Activated CD4-positive, alpha-beta memory T cell treated with anti-CD3 and anti-CD28 coated beads, Interleukin-2, amount 10 ng/mL, durations not matched to agents 7 days and 5 days (primary cell): ENCODE measurements at regions not wholly inside any gene's neighbourhood (a gene's known extent, or its start where the extent isn't known, plus 50 kb on each side); places are given as distances from the start of the nearest gene placed in this dataset.

Experiments used
- CTCF ChIA-PET: fragments of 350-600 bp; sonication (Branson Sonifier 250); formaldehyde crosslinking; loops from one replicate; lab custom pipeline; 2021; ENCODE audit warnings: antibody characterized with exemption, inconsistent platforms; lab: Charles Lee
- POLR2A ChIA-PET: fragments of 350-600 bp; sonication (Branson Sonifier 250); formaldehyde crosslinking; loops from one replicate; lab custom pipeline; 2021; ENCODE audit warnings: antibody characterized with exemption; lab: Charles Lee
- DNase-seq: peaks from one replicate; pipeline ENCODE4 v3.0.0-alpha.2; 2020
- H3K27ac Mint-ChIP-seq: one replicate; pipeline ENCODE4 v1.8.0; 2021; ENCODE audit warnings: mild to moderate bottlenecking, mixed read lengths
- H3K27me3 Mint-ChIP-seq: one replicate; pipeline ENCODE4 v1.8.0; 2021; ENCODE audit warnings: mixed read lengths
- H3K36me3 Mint-ChIP-seq: one replicate; pipeline ENCODE4 v1.8.0; 2021; ENCODE audit warnings: low read depth, mixed read lengths
- H3K4me1 Mint-ChIP-seq: one replicate; pipeline ENCODE4 v1.8.0; 2021; ENCODE audit warnings: mixed read lengths
- H3K4me3 Mint-ChIP-seq: one replicate; pipeline ENCODE4 v1.8.0; 2021; ENCODE audit warnings: mild to moderate bottlenecking, mixed read lengths
- H3K9me3 Mint-ChIP-seq: one replicate; pipeline ENCODE4 v1.8.0; 2021; ENCODE audit warnings: mixed read lengths

DNA sequence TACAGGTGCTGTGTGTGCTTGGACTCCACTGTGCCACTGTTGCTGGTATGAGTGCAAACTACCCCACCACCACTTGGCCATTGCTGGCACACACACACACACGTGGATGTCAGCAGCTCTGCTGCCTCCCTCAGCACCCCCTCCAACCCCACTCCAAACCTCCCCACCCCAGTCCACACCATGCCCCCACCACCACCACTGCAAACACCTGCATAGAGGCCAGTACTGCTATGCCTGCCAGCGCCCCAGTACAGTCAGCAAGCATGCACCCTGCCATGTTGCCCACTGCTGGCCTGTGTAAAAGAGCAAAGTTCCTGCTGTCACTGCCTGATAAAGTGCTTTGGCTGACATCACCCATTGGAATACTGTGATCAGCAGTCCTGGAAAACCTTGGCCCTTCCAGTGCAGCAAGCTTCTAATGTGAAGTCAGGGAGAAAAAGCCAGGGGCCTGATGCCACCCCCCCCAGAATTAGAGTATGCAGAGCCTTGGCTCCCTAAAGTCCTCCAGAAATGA is 519.2 kb upstream of the PCDH15 start:
- Mint-ChIP-seq H3K27ac (no peak overlapping the region), H3K9me3 (peaks cover 22% of the 10 kb centered on the region), H3K27me3 (no peaks in the 10 kb centered on the region), H3K36me3 (no peaks in the 10 kb centered on the region), H3K4me3 (no peak overlapping the region), H3K4me1 (no peaks in the 10 kb centered on the region)
- CTCF ChIA-PET, result no interaction called here
- no peak for DNase-seq
- POLR2A ChIA-PET, result no interaction called here

DNA sequence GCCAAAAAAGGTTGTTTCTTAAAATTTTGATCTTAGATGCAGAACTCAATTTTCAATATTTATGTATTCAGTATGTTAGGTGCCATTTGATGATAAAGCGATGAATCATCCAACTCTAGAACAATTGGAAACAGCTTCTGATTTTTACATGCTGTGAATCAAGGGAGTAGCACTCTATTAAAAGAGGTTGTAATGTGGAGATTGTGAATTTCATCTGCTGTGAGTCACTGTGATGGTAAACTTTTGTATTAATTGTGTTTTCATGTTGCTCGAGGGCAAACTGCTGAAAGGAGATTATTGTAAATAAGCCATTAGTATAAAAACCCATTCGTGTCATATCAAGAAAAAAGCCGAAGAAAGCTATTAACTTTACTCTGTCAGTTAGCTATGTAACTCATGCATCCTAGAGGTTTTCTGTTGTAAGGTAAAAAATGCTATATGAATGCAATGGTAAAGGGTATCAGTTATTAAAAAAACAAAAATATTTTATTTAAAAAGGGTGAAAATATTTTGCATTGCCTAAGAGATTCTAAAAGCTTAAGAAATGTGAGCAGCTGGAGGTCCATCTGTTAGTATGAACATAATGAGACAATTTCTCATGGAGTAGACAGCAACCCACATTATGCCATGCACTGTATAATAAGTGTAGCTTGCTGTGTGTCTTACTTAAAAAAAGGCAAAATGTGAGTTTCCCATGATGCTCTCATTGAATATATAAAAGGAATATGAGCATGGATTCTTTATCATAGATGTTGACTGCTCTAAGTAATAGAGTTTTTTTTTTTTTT is 511.0 kb upstream of the PCDH15 start:
- ChIA-PET POLR2A (no interaction called here), CTCF (no interaction called here)
- DNase-seq, result no peak
- Mint-ChIP-seq H3K36me3 (no peaks in the 10 kb centered on the region), H3K9me3 (no peaks in the 10 kb centered on the region), H3K27me3 (no peaks in the 10 kb centered on the region), H3K4me1 (no peaks in the 10 kb centered on the region), H3K27ac (no peak overlapping the region), H3K4me3 (no peak overlapping the region)

DNA sequence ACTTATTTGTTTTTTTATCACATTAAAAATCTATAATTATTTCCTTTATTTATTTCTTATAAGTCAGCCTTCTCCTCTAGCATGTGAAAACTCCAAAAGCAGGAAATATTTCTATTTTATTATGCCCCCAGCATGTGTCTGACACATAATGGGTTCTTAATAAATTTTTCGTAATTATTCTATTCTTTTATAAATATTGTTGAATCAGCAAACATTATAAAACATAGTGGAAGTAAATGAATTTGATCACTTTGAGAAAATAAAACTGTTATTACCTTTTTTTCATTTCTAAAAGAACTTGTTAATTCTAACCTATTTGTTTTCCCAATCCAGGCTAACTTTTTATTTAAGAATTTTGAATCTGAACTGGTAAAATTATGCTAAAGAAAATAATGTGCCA is 509.1 kb upstream of the PCDH15 start:
- Mint-ChIP-seq H3K27me3 (no peaks in the 10 kb centered on the region), H3K9me3 (no peaks in the 10 kb centered on the region), H3K27ac (no peak overlapping the region), H3K36me3 (no peaks in the 10 kb centered on the region), H3K4me1 (no peaks in the 10 kb centered on the region), H3K4me3 (no peak overlapping the region)
- POLR2A ChIA-PET, result no interaction called here
- no peak for DNase-seq
- CTCF ChIA-PET, result no interaction called here

- CTCF ChIA-PET, result no interaction called here
These were observed 504.3 kb upstream of the PCDH15 start for GRCh38 chr10:55305285-55305684.

DNA sequence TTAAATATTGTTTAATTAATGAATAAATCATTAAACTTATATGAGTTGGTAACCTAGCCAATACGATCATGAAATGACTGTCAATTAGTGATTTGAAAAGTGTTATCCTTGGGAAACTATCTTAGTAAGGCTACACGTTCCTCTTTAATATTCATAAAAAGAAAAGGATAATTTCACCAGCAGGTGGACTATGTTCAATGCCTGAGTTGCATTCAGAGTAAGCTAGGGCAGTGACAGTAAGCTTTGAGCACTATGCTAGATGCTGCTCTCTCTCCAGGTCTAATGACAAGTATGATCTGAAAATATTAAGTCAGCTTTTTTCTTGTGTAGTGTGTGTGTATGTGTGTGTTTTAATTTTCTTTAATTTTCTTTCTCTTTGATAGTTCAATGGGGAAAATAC is 486.3 kb upstream of the PCDH15 start:
- DNase-seq, result no peak
- Mint-ChIP-seq H3K27ac (no peak overlapping the region), H3K4me1 (no peaks in the 10 kb centered on the region), H3K36me3 (no peaks in the 10 kb centered on the region), H3K4me3 (no peak overlapping the region), H3K9me3 (peaks cover 14% of the 10 kb centered on the region), H3K27me3 (no peaks in the 10 kb centered on the region)
- CTCF ChIA-PET, result no interaction called here
- POLR2A ChIA-PET, result no interaction called here

More at GRCh38 chr10:55305285-55305684, 504.3 kb upstream of the PCDH15 start:
- DNase-seq, result no peak
- POLR2A ChIA-PET, result no interaction called here
- no peaks in the 10 kb centered on the region for H3K27me3 Mint-ChIP-seq
- H3K4me1 Mint-ChIP-seq, result no peaks in the 10 kb centered on the region
- H3K27ac Mint-ChIP-seq, result no peak overlapping the region
- no peak overlapping the region for H3K4me3 Mint-ChIP-seq
- H3K36me3 Mint-ChIP-seq, result no peaks in the 10 kb centered on the region
- H3K9me3 Mint-ChIP-seq, result no peaks in the 10 kb centered on the region

- peaks cover 13% of the 10 kb centered on the region for H3K9me3 Mint-ChIP-seq
- no peak for DNase-seq
- no peaks in the 10 kb centered on the region for H3K27me3 Mint-ChIP-seq
- ChIA-PET CTCF (no interaction called here), POLR2A (no interaction called here)
- no peak overlapping the region for H3K27ac Mint-ChIP-seq
- no peaks in the 10 kb centered on the region for H3K4me1 Mint-ChIP-seq
- no peak overlapping the region for H3K4me3 Mint-ChIP-seq
- H3K36me3 Mint-ChIP-seq, result no peaks in the 10 kb centered on the region
These were observed 482.0 kb upstream of the PCDH15 start for GRCh38 chr10:55283031-55283430.

GRCh38 chr10:55280696-55281095 is 479.7 kb upstream of the PCDH15 start:
- DNase-seq, result no peak
- Mint-ChIP-seq H3K27ac (no peak overlapping the region), H3K36me3 (no peaks in the 10 kb centered on the region), H3K9me3 (peaks cover 13% of the 10 kb centered on the region), H3K4me3 (no peak overlapping the region), H3K27me3 (no peaks in the 10 kb centered on the region), H3K4me1 (no peaks in the 10 kb centered on the region)
- ChIA-PET POLR2A (no interaction called here), CTCF (no interaction called here)

GRCh38 chr10:55277549-55277948 is 476.5 kb upstream of the PCDH15 start:
- POLR2A ChIA-PET, result no interaction called here
- no peaks in the 10 kb centered on the region for H3K4me1 Mint-ChIP-seq

GRCh38 chr10:55274367-55274766 is 473.3 kb upstream of the PCDH15 start:
- Mint-ChIP-seq H3K4me3 (no peak overlapping the region), H3K4me1 (no peaks in the 10 kb centered on the region), H3K27me3 (no peaks in the 10 kb centered on the region), H3K36me3 (no peaks in the 10 kb centered on the region), H3K27ac (no peak overlapping the region), H3K9me3 (no peaks in the 10 kb centered on the region)
- DNase-seq, result no peak
- ChIA-PET POLR2A (no interaction called here), CTCF (no interaction called here)

More at GRCh38 chr10:55277549-55277948, 476.5 kb upstream of the PCDH15 start:
- Mint-ChIP-seq H3K36me3 (no peaks in the 10 kb centered on the region), H3K4me3 (no peak overlapping the region), H3K27ac (no peak overlapping the region), H3K9me3 (peaks cover 5% of the 10 kb centered on the region), H3K27me3 (no peaks in the 10 kb centered on the region)
- no peak for DNase-seq
- CTCF ChIA-PET, result no interaction called here

DNA sequence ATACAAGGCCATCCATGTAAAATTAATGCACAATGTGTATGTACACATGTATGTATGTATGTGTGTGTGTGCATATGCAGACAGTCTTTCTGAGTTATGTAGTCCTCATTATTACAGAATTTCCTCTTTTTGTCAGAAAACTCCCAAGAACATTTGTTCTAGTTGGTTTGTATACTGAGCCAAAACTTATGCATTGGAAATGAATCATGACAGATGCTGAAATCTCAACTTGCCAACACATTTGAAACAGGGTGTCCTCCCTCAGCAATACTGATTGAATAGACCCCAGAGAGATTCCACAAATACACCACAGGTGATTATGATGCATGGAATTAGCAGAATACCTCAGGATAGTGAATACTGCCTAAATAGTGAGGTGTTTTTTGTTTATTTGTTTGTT is 472.9 kb upstream of the PCDH15 start:
- POLR2A ChIA-PET, result no interaction called here
- CTCF ChIA-PET, result no interaction called here
- DNase-seq, result no peak
- Mint-ChIP-seq H3K9me3 (peaks cover 1% of the 10 kb centered on the region), H3K4me3 (no peak overlapping the region), H3K27ac (no peak overlapping the region), H3K4me1 (no peaks in the 10 kb centered on the region), H3K36me3 (no peaks in the 10 kb centered on the region), H3K27me3 (no peaks in the 10 kb centered on the region)

GRCh38 chr10:55272886-55273285 is 471.9 kb upstream of the PCDH15 start:
- Mint-ChIP-seq H3K4me1 (no peaks in the 10 kb centered on the region), H3K27me3 (no peaks in the 10 kb centered on the region), H3K4me3 (no peak overlapping the region), H3K9me3 (peaks cover 3% of the 10 kb centered on the region), H3K36me3 (no peaks in the 10 kb centered on the region), H3K27ac (no peak overlapping the region)
- CTCF ChIA-PET, result no interaction called here
- POLR2A ChIA-PET, result no interaction called here
- DNase-seq, result no peak

GRCh38 chr10:55266797-55267196 is 465.8 kb upstream of the PCDH15 start:
- Mint-ChIP-seq H3K4me3 (no peak overlapping the region), H3K27ac (no peak overlapping the region), H3K36me3 (no peaks in the 10 kb centered on the region), H3K27me3 (no peaks in the 10 kb centered on the region), H3K4me1 (no peaks in the 10 kb centered on the region), H3K9me3 (peaks cover 3% of the 10 kb centered on the region)
- POLR2A ChIA-PET, result no interaction called here
- CTCF ChIA-PET, result no interaction called here
- no peak for DNase-seq

DNA sequence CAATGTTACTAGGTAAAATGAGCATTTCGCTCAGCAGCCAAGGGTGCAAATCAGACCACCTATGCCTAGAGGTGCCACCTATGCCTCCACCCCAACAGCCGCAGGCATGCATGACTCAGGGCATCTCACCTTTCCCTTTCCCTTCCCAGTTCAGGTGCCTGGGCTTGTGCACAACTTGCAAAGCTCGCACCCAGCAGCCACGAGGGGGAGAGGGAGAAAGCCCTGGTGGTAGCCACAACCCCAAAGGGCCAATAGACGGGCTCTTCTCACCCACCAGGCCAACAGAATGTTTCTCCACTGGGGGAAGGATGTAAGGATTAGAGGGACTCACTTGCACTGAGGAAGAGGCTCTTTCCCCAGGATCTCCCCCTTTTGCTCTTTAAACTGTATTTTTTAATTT is 462.3 kb upstream of the PCDH15 start:
- Mint-ChIP-seq H3K27me3 (no peaks in the 10 kb centered on the region), H3K27ac (no peak overlapping the region), H3K4me3 (no peak overlapping the region), H3K36me3 (no peaks in the 10 kb centered on the region), H3K4me1 (no peaks in the 10 kb centered on the region), H3K9me3 (no peaks in the 10 kb centered on the region)
- CTCF ChIA-PET, result no interaction called here
- no peak for DNase-seq
- POLR2A ChIA-PET, result no interaction called here

DNA sequence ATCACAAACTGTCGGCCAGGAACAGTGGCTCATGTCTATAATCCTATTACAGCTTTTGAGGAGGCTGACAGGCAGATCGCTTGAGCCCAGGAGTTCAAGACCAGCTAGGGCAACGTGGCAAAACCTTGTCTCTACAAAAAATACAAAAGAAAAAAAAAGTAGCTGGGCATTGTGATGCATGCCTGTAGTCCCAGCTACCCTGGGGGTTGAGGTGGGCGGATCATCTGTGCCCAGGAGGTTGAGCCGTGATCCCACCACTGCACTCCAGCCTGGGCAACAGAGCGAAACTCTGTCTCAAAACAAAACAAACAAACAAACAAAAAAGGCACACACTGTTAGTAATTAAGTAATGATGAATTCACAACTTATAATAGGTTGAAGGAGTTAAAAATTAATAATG is 441.5 kb upstream of the PCDH15 start:
- H3K4me1 Mint-ChIP-seq, result no peaks in the 10 kb centered on the region
- CTCF ChIA-PET, result no interaction called here
- no peaks in the 10 kb centered on the region for H3K9me3 Mint-ChIP-seq
- no peaks in the 10 kb centered on the region for H3K27me3 Mint-ChIP-seq
- POLR2A ChIA-PET, result no interaction called here
- no peak overlapping the region for H3K4me3 Mint-ChIP-seq
- no peak for DNase-seq
- no peak overlapping the region for H3K27ac Mint-ChIP-seq
- H3K36me3 Mint-ChIP-seq, result no peaks in the 10 kb centered on the region
